Astrocyte (in vitro differentiated cells and primary cell): ENCODE measurements at regions not wholly inside any gene's neighbourhood (a gene's known extent, or its start where the extent isn't known, plus 50 kb on each side); places are given as distances from the start of the nearest gene placed in this dataset.

Experiments
- DNase-seq: peaks from one replicate; pipeline ENCODE4 v3.0.0-alpha.2; 2010; ENCODE audit warnings: low read depth
- FAIRE-seq: peaks from 2 replicates; lab custom pipeline; 2011; peaks lifted over from hg19 to GRCh38; lab: Jason Lieb, UNC
- H2AFZ ChIP-seq: 2 replicates; pipeline ENCODE4 v1.6.0; 2012; ENCODE audit warnings: low read depth, low read length, inconsistent platforms
- H3K27ac ChIP-seq: 2 replicates; pipeline ENCODE4 v1.5.1; 2011; ENCODE audit warnings: low read depth, low read length, inconsistent platforms
- H3K27me3 ChIP-seq: 2 replicates; pipeline ENCODE4 v1.6.0; 2011; ENCODE audit warnings: low read length, inconsistent platforms; ENCODE audit not compliant: insufficient read depth
- H3K36me3 ChIP-seq: 2 replicates; pipeline ENCODE4 v1.5.1; 2011; ENCODE audit warnings: low read length, inconsistent platforms; ENCODE audit not compliant: insufficient read depth
- H3K4me1 ChIP-seq: 2 replicates; pipeline ENCODE4 v1.5.1; 2011; ENCODE audit warnings: low read length, inconsistent platforms; ENCODE audit not compliant: insufficient read depth
- H3K4me2 ChIP-seq: 2 replicates; pipeline ENCODE4 v1.6.0; 2012; ENCODE audit warnings: low read length, inconsistent platforms
- H3K4me3 ChIP-seq: 2 replicates; pipeline ENCODE4 v1.5.1; 2011; ENCODE audit warnings: low read depth, mild to moderate bottlenecking, low read length, inconsistent platforms; ENCODE audit not compliant: insufficient read depth
- H3K79me2 ChIP-seq: 2 replicates; pipeline ENCODE4 v1.6.0; 2012; ENCODE audit warnings: mild to moderate bottlenecking, low read length, inconsistent platforms; ENCODE audit not compliant: insufficient read depth
- H3K9ac ChIP-seq: 2 replicates; pipeline ENCODE4 v1.6.0; 2012; ENCODE audit warnings: mild to moderate bottlenecking, low read length, inconsistent platforms
- H3K9me3 ChIP-seq: 2 replicates; pipeline ENCODE4 v1.5.1; 2012; ENCODE audit warnings: low read depth, mild to moderate bottlenecking, low read length, inconsistent platforms; ENCODE audit not compliant: insufficient read depth
- H4K20me1 ChIP-seq: 2 replicates; pipeline ENCODE4 v1.6.0; 2012; ENCODE audit warnings: low read length, inconsistent platforms; ENCODE audit not compliant: insufficient read depth
- H3K27ac Mint-ChIP-seq: one replicate; pipeline ENCODE4 v1.8.0; 2021; ENCODE audit warnings: mild to moderate bottlenecking, mixed read lengths; ENCODE audit not compliant: unreplicated experiment
- H3K27me3 Mint-ChIP-seq: one replicate; pipeline ENCODE4 v1.8.0; 2021; ENCODE audit warnings: low read depth, mixed read lengths; ENCODE audit not compliant: unreplicated experiment
- H3K36me3 Mint-ChIP-seq: one replicate; pipeline ENCODE4 v1.8.0; 2021; ENCODE audit warnings: low read depth, mixed read lengths; ENCODE audit not compliant: unreplicated experiment
- H3K4me1 Mint-ChIP-seq: one replicate; pipeline ENCODE4 v1.8.0; 2021; ENCODE audit warnings: low read depth, mixed read lengths; ENCODE audit not compliant: unreplicated experiment
- H3K4me3 Mint-ChIP-seq: one replicate; pipeline ENCODE4 v1.8.0; 2021; ENCODE audit warnings: mild to moderate bottlenecking, moderate library complexity, mixed read lengths; ENCODE audit not compliant: unreplicated experiment
- H3K9me3 Mint-ChIP-seq: one replicate; pipeline ENCODE4 v1.8.0; 2021; ENCODE audit warnings: mild to moderate bottlenecking, mixed read lengths; ENCODE audit not compliant: unreplicated experiment
- CTCF ChIP-seq: IDR thresholded peaks from 2 replicates; pipeline ENCODE4 v1.5.1; 2011; ENCODE audit warnings: low read depth, mild to moderate bottlenecking, inconsistent platforms, low read length, moderate library complexity; ENCODE audit not compliant: insufficient read depth
- EZH2 ChIP-seq: IDR thresholded peaks from 2 replicates; pipeline ENCODE4 v1.6.1; 2012; ENCODE audit warnings: mild to moderate bottlenecking, low read length, inconsistent platforms; ENCODE audit not compliant: insufficient read depth

- TF ChIP-seq EZH2 (no peak), CTCF (no peak)
- H3K79me2 ChIP-seq, result no peaks in the 10 kb centered on the region
- H3K4me2 ChIP-seq, result no peak overlapping the region
- Mint-ChIP-seq H3K27ac (peak overlapping the region; percentile 95), H3K36me3 (no peaks in the 10 kb centered on the region), H3K9me3 (no peaks in the 10 kb centered on the region), H3K4me3 (no peak overlapping the region), H3K27me3 (no peaks in the 10 kb centered on the region), H3K4me1 (peaks cover 22% of the 10 kb centered on the region)
- H3K36me3 ChIP-seq, result no peaks in the 10 kb centered on the region
- H3K4me3 ChIP-seq, result no peak overlapping the region
- no peak overlapping the region for H3K27ac ChIP-seq
- no peaks in the 10 kb centered on the region for H3K27me3 ChIP-seq
- peak; percentile 70 for DNase-seq
- no peak overlapping the region for H2AFZ ChIP-seq
- no peaks in the 10 kb centered on the region for H3K9me3 ChIP-seq
- H3K4me1 ChIP-seq, result peaks cover 7% of the 10 kb centered on the region
- H4K20me1 ChIP-seq, result no peaks in the 10 kb centered on the region
- no peak overlapping the region for H3K9ac ChIP-seq
- no peak for FAIRE-seq
Observed at GRCh38 chr18:28588884-28589549, 412.1 kb upstream of the CDH2 start.

DNA sequence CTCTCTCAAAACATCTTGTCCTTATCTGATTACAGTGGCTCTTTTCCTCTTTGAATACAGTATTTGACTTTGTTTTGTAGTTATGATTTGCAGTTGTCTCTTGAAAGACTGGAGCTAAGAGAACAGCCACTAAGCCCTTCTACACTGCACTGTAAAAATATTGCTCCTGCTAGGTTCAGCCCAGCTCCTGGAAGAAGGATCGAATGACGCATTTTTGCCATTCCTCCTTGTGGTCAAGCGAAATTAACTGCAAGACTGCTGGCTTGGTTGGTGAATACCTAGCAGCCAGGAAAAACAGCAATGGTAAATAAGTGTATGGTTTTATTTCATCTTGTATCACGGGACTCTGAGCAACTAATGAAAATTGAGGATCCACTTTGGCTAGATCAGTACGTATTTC is 407.8 kb upstream of the CDH2 start:
- Mint-ChIP-seq H3K27me3 (no peaks in the 10 kb centered on the region), H3K4me3 (no peak overlapping the region), H3K4me1 (peaks cover 21% of the 10 kb centered on the region), H3K9me3 (no peaks in the 10 kb centered on the region), H3K27ac (peak overlapping the region; percentile 92), H3K36me3 (no peaks in the 10 kb centered on the region)
- peaks cover 12% of the 10 kb centered on the region for H3K4me1 ChIP-seq
- peak overlapping the region; percentile 43 for H3K4me2 ChIP-seq
- H3K9me3 ChIP-seq, result no peaks in the 10 kb centered on the region
- H3K9ac ChIP-seq, result no peak overlapping the region
- no peak for FAIRE-seq
- TF ChIP-seq EZH2, result no peak
- TF ChIP-seq CTCF, result no peak
- H3K79me2 ChIP-seq, result no peaks in the 10 kb centered on the region
- peak; percentile 92 for DNase-seq
- H2AFZ ChIP-seq, result peak overlapping the region; percentile 18
- no peaks in the 10 kb centered on the region for H3K36me3 ChIP-seq
- peak overlapping the region; percentile 23 for H3K27ac ChIP-seq
- no peaks in the 10 kb centered on the region for H3K27me3 ChIP-seq
- H3K4me3 ChIP-seq, result no peak overlapping the region
- no peaks in the 10 kb centered on the region for H4K20me1 ChIP-seq

DNA sequence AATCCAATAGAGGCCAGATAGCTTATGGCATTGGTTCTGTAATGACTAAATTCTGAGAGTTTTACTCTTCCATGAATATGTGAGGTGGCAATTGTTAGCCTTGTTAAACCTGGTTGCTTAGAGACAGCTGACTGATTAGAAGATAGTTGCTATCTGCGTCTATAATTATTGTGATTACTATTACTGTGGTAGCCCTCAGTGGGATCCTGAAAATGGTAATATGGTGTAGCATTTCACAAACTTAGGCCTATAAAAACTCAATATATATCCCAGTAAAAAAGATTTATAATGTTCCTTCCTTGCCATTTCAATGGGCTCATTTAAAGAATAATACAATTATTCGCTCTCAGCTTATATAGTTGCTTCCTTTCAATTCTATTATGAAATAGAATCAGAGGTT is 405.8 kb upstream of the CDH2 start:
- no peak overlapping the region for H3K27ac ChIP-seq
- H3K4me3 ChIP-seq, result no peak overlapping the region
- no peaks in the 10 kb centered on the region for H3K36me3 ChIP-seq
- no peak overlapping the region for H3K9ac ChIP-seq
- no peaks in the 10 kb centered on the region for H3K27me3 Mint-ChIP-seq
- no peaks in the 10 kb centered on the region for H3K79me2 ChIP-seq
- H3K36me3 Mint-ChIP-seq, result no peaks in the 10 kb centered on the region
- no peak overlapping the region for H3K27ac Mint-ChIP-seq
- no peak overlapping the region for H3K4me3 Mint-ChIP-seq
- no peaks in the 10 kb centered on the region for H3K9me3 ChIP-seq
- no peak for FAIRE-seq
- H3K9me3 Mint-ChIP-seq, result no peaks in the 10 kb centered on the region
- TF ChIP-seq CTCF (no peak), EZH2 (no peak)
- no peak overlapping the region for H3K4me2 ChIP-seq
- H3K4me1 ChIP-seq, result peaks cover 12% of the 10 kb centered on the region
- no peak overlapping the region for H2AFZ ChIP-seq
- H3K4me1 Mint-ChIP-seq, result peaks cover 14% of the 10 kb centered on the region
- no peaks in the 10 kb centered on the region for H3K27me3 ChIP-seq
- no peaks in the 10 kb centered on the region for H4K20me1 ChIP-seq
- no peak for DNase-seq
